ENCODE measurements at regions not wholly inside any gene's neighbourhood (a gene's known extent, or its start where the extent isn't known, plus 50 kb on each side); places are given as distances from the start of the nearest gene placed in this dataset.
"Not testable (repeated sequence)": the region's sequence is repeated elsewhere in the genome, so short reads cannot be mapped to it uniquely, and the experiment has no call there.

GRCh38 chr9:26129217-26129616, 451.0 kb upstream of the TUSC1 start:
- DNase-seq (ENCODE audit: low read depth in 4 of 4, low spot score in 3 of 4) = no peak

GRCh38 chr9:26125693-26126092, 447.4 kb upstream of the TUSC1 start:
- no peak for DNase-seq (ENCODE audit: low read depth in 4 of 4, low spot score in 3 of 4)

- not testable (repeated sequence) for DNase-seq (ENCODE audit: low read depth in 4 of 4, low spot score in 3 of 4)
Measured at GRCh38 chr9:26116085-26116484, 437.8 kb upstream of the TUSC1 start.

GRCh38 chr9:26112724-26113123, 434.5 kb upstream of the TUSC1 start:
- DNase-seq (ENCODE audit: low read depth in 4 of 4, low spot score in 3 of 4) = no peak

DNA sequence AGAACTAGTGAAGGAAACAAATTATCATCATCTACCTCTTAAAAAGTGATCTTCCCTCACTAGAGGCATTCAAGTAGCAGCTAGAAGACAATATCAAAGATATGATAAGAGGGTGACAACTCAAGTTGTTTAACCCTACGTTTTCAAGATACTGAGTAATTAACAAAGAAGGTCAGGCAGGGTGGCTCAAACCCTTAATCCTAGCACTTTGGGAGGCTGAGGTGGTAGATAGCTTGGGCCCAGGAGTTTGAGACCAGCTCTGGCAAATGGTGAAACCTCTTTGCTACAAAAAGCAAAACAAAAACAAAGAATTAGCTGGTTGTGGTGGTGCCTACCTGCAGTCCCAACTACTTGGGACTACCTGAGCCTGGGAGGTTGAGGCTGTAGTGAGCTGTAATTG, 408.2 kb upstream of the TUSC1 start:
- no peak for DNase-seq (ENCODE audit: low read depth in 4 of 4, low spot score in 3 of 4)

DNA sequence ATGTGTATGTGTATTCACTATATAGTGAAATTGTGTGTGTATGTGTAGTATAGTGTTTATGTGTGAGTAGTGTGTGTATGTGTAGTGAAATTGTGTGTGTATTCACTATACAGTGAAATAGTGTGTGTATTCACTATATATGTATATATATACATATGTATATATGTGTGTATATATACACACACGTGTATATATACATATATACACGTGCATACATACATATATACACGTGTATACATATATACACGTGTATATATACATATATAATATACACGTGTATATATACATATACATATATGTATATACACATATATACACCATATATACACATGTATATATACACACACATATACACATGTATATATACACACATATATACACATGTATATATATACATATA, 403.6 kb upstream of the TUSC1 start:
- no peak for DNase-seq (ENCODE audit: low read depth in 4 of 4, low spot score in 3 of 4)

- no peak for DNase-seq (ENCODE audit: low read depth in 4 of 4, low spot score in 3 of 4)
Measured at GRCh38 chr9:26078706-26079105, 400.5 kb upstream of the TUSC1 start.

DNA sequence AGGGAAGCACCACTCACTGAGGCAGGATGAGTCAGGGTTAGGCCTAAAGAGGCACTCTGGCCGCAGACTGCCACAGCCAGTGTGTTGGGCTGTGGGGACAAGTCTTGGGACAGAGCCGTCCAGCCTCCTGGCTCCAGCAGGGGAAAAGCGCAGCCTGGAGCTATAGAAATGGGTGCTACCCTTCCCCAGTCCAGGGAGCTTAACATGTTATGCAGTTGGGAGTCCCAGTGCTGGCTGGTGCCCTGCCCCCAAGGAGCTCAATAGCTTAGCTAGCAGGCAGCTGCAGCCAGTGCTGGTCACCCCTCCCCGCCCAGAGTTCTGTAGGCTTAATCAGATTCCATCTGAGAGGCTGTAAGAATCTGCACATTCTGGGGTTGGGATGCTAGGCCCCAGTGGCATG, 399.6 kb upstream of the TUSC1 start:
- DNase-seq (ENCODE audit: low read depth in 4 of 4, low spot score in 3 of 4) = no peak

GRCh38 chr9:26067608-26068007, 389.4 kb upstream of the TUSC1 start:
- DNase-seq (ENCODE audit: low read depth in 4 of 4, low spot score in 3 of 4) = no peak

- no peak for DNase-seq (ENCODE audit: low read depth in 4 of 4, low spot score in 3 of 4)
Measured at GRCh38 chr9:26066237-26066636, 388.0 kb upstream of the TUSC1 start.

DNA sequence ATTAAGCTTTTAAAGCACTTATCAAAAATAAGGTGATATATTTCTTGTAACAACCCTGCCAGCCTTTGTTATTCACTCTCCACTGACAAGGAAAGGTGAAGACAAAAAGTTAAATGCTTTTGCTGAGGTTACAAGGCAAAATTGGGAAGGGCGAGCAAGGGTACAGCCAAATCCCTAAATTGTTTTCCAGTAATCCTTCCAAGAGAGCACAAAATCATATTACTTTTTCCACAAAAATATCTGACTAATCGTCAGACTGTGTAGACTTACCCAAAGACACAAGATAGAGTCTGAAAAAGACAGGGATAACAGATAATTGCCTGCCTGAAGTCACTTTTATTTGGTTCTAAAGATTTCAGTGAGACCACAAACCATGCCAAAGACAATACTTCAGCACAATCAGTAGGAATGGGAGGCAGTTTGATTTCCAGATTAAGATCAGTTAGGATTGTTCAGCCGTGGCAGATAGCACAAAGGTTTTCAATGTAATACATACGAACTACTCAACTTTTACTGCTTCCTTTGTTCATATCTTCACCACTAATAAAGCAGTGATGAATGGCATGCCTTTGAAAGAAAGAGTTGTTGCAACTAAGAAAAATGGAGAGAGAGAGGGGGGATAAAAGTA, 383.8 kb upstream of the TUSC1 start:
- DNase-seq (ENCODE audit: low read depth in 4 of 4, low spot score in 3 of 4) = no peak

- DNase-seq (ENCODE audit: low read depth in 4 of 4, low spot score in 3 of 4) = no peak
Measured at GRCh38 chr9:26058111-26058895, 380.1 kb upstream of the TUSC1 start.

GRCh38 chr9:26057050-26057449, 378.8 kb upstream of the TUSC1 start:
- no peak for DNase-seq (ENCODE audit: low read depth in 4 of 4, low spot score in 3 of 4)

- no peak for DNase-seq (ENCODE audit: low read depth in 4 of 4, low spot score in 3 of 4)
Measured at GRCh38 chr9:26054600-26055520, 376.6 kb upstream of the TUSC1 start.

DNA sequence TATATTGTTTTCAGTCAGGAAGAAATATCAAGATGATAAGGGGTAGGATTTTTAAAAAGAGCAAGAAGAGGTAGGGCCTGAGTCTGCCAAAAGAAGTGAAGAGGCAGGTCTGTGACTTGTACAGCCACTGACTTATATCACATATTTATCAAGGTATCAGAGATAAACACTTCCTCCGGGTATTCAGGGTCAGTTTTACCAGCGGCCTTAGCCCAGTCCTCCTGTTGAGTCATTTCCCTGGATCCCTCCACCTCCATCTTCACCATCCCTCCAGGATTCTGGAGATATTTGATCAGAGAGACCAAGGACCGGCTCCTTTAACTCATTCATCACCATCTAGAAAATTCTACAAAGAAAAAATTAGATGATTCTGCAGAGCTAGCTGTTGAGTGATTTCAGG, 375.7 kb upstream of the TUSC1 start:
- no peak for DNase-seq (ENCODE audit: low read depth in 4 of 4, low spot score in 3 of 4)

- no peak for DNase-seq (ENCODE audit: low read depth in 4 of 4, low spot score in 3 of 4)
Measured at GRCh38 chr9:26043431-26043830, 365.2 kb upstream of the TUSC1 start.

GRCh38 chr9:26034786-26035185, 356.5 kb upstream of the TUSC1 start:
- DNase-seq (ENCODE audit: low read depth in 4 of 4, low spot score in 3 of 4) = no peak

- DNase-seq (ENCODE audit: low read depth in 4 of 4, low spot score in 3 of 4) = no peak
Measured at GRCh38 chr9:26033336-26033735, 355.1 kb upstream of the TUSC1 start.

DNA sequence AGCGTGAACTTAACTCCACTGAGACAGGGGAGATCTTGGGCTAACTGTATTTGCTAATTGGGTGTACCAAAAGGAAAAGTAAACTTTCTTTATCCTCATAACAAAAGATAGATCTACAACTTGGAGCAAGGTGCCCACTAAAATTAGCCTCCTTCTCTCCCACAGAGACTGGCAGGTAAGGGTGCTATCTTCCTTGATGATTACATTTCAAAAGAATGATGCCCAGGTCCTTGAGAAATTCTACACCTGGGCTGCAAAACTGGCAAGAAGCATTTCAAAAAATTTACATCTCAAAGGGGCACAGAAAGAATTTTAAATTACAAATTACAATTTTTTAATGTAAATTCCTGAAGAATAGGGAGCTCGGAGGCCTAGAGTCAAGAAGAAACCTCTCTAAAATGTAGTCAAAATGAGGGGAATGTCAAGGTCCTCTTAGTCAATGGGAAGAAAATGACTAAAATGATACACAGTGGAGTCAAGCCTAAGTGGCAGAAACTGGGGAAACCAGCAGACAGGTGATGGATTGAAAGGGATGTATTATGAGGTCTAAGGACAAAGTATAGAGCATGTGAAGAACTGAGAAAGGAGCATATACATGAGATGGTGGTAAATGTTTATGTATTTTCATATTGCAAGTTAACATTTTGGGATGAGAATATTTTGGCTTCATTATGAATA, 348.3 kb upstream of the TUSC1 start:
- DNase-seq (ENCODE audit: low read depth in 4 of 4, low spot score in 3 of 4) = no peak

- DNase-seq (ENCODE audit: low read depth in 4 of 4, low spot score in 3 of 4) = no peak
Measured at GRCh38 chr9:26013199-26013598, 335.0 kb upstream of the TUSC1 start.

- DNase-seq (ENCODE audit: low read depth in 4 of 4, low spot score in 3 of 4) = no peak
Measured at GRCh38 chr9:26012797-26013196, 334.6 kb upstream of the TUSC1 start.
